NB4 (cell line): ENCODE measurements at regions not wholly inside any gene's neighbourhood (a gene's known extent, or its start where the extent isn't known, plus 50 kb on each side); places are given as distances from the start of the nearest gene placed in this dataset.

Source experiments
- DNase-seq: peaks from one replicate; pipeline ENCODE4 v3.0.0; 2010; ENCODE audit warnings: low read depth
- H3K4me3 ChIP-seq: one replicate; pipeline ENCODE4 v1.5.1; 2011; ENCODE audit warnings: mild to moderate bottlenecking, low read depth, low read length, moderate library complexity
- CTCF ChIP-seq: IDR thresholded peaks from one replicate; pipeline ENCODE4 v1.5.1; 2012; ENCODE audit warnings: low read depth, low read length
- MAX ChIP-seq: IDR thresholded peaks from 2 replicates; pipeline ENCODE4 v1.6.1; 2011; ENCODE audit warnings: low read depth, low read length
- MYC ChIP-seq: IDR thresholded peaks from 2 replicates; pipeline ENCODE4 v1.6.1; 2011; ENCODE audit warnings: low read depth, low read length
- POLR2A ChIP-seq: IDR thresholded peaks from 2 replicates; pipeline ENCODE4 v1.6.1; 2011; ENCODE audit warnings: mild to moderate bottlenecking; ENCODE audit not compliant: insufficient read length; ENCODE audit errors: extremely low read depth

- DNase-seq: no peak
- TF ChIP-seq CTCF (no peak), MAX (no peak), POLR2A (no peak), MYC (no peak)
- H3K4me3 ChIP-seq: no peak overlapping the region
Observed at GRCh38 chr18:30334781-30335180, 707.8 kb downstream of the DSC3 start.

GRCh38 chr18:30333310-30333709 is 709.2 kb downstream of the DSC3 start:
- TF ChIP-seq CTCF (no peak), MYC (no peak), POLR2A (no peak), MAX (no peak)
- H3K4me3 ChIP-seq: no peak overlapping the region
- no peak for DNase-seq

GRCh38 chr18:30328839-30329238 is 713.7 kb downstream of the DSC3 start:
- no peak overlapping the region for H3K4me3 ChIP-seq
- no peak for TF ChIP-seq MYC
- no peak for TF ChIP-seq CTCF
- TF ChIP-seq POLR2A: no peak
- TF ChIP-seq MAX: no peak
- no peak for DNase-seq

- no peak for DNase-seq
- no peak overlapping the region for H3K4me3 ChIP-seq
- TF ChIP-seq MYC (no peak), MAX (no peak), POLR2A (no peak), CTCF (no peak)
Observed at GRCh38 chr18:30302181-30302580, 740.4 kb downstream of the DSC3 start.

- TF ChIP-seq POLR2A (no peak), CTCF (no peak), MYC (no peak), MAX (no peak)
- no peak for DNase-seq
- H3K4me3 ChIP-seq: no peak overlapping the region
Observed at GRCh38 chr18:30298769-30299168, 743.8 kb downstream of the DSC3 start.

GRCh38 chr18:30288662-30289414 is 753.7 kb downstream of the DSC3 start:
- TF ChIP-seq MYC: no peak
- no peak for TF ChIP-seq POLR2A
- no peak for TF ChIP-seq MAX
- no peak for TF ChIP-seq CTCF
- DNase-seq: no peak
- no peak overlapping the region for H3K4me3 ChIP-seq
